ENCODE measurements at regions not wholly inside any gene's neighbourhood (a gene's known extent, or its start where the extent isn't known, plus 50 kb on each side); places are given as distances from the start of the nearest gene placed in this dataset.

DNA sequence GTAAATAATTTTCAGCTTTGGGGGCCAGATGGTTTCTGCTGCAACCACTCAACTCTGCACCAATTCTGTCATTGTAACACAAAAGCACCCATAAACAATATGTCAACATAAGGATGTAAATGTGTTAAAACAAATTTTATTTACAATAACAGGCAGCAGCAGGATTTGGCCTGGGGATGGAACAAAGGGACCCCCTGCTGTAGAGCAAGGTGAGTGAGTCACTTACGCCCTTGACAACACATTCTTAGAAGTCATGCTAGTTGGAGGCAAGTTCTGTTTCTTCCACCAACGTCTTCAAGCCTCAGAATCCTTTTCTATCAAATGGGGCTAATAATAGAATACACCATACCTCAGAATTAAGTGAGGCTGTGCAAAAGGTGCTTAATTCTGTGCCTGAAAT is 610.2 kb upstream of the SYT4 start:
- CTCF ChIA-PET = no interaction called here

DNA sequence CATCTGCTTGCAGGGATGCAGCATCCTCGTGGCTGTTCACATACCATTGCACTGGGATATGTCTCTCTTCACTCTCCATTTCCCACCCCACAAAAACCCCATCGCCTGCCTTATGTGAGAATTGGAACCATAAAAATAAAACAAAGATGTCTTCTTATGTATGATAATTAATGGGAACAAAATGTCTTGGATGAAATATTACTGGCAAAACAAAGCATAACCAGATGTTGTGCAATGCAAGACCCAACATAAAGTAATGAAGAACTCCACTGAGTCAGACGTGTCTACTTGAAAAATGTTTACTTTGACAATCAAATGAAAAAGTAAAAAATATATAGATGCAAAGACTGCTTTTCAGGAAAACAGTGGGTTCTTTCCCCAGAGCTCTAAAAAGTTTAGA is 611.3 kb upstream of the SYT4 start:
- Histone ChIP-seq H3K4me3 (ENCODE audit: low read length) (no peak overlapping the region), H3K27ac (ENCODE audit: low read depth in 1 of 2, low read length in 2 of 2) (no peak overlapping the region), H3K36me3 (ENCODE audit: insufficient read depth, low read length) (no peaks in the 10 kb centered on the region), H3K27me3 (ENCODE audit: control insufficient read depth in 1 of 2, insufficient read depth in 2 of 2, low read length in 2 of 2) (no peaks in the 10 kb centered on the region), H3K9me3 (ENCODE audit: control insufficient read depth in 1 of 2, insufficient read depth in 1 of 2, low read length in 2 of 2) (peaks cover 0 to 5% of the 10 kb centered on the region in 2 experiments), H3K4me1 (ENCODE audit: insufficient read depth, low read length) (no peaks in the 10 kb centered on the region)
- peaks cover 14% of the 10 kb centered on the region for H3K9me3 Mint-ChIP-seq
- ATAC-seq (ENCODE audit: poor library complexity) = no peak
- CTCF ChIA-PET = no interaction called here
- H3K4me1 Mint-ChIP-seq (ENCODE audit: low read depth) = no peaks in the 10 kb centered on the region
- TF ChIP-seq, protein P1, sequence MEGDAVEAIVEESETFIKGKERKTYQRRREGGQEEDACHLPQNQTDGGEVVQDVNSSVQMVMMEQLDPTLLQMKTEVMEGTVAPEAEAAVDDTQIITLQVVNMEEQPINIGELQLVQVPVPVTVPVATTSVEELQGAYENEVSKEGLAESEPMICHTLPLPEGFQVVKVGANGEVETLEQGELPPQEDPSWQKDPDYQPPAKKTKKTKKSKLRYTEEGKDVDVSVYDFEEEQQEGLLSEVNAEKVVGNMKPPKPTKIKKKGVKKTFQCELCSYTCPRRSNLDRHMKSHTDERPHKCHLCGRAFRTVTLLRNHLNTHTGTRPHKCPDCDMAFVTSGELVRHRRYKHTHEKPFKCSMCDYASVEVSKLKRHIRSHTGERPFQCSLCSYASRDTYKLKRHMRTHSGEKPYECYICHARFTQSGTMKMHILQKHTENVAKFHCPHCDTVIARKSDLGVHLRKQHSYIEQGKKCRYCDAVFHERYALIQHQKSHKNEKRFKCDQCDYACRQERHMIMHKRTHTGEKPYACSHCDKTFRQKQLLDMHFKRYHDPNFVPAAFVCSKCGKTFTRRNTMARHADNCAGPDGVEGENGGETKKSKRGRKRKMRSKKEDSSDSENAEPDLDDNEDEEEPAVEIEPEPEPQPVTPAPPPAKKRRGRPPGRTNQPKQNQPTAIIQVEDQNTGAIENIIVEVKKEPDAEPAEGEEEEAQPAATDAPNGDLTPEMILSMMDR (IDR thresholded peaks at IDR 0.05) = no peak
- no peak for DNase-seq
- H3K4me3 Mint-ChIP-seq = no peak overlapping the region
- POLR2A ChIA-PET = no interaction called here
- H3K36me3 Mint-ChIP-seq (ENCODE audit: low read depth) = no peaks in the 10 kb centered on the region
- no peaks in the 10 kb centered on the region for H3K27me3 Mint-ChIP-seq
- no peak overlapping the region for H3K27ac Mint-ChIP-seq
- intact Hi-C loops (cut with DNase I, micrococcal nuclease) = no loop called here

More for the DNA sequence above, 610.2 kb upstream of the SYT4 start:
- H3K4me1 Mint-ChIP-seq (ENCODE audit: low read depth) = no peaks in the 10 kb centered on the region
- intact Hi-C loops (cut with DNase I, micrococcal nuclease) = no loop called here
- H3K36me3 ChIP-seq (ENCODE audit: insufficient read depth, low read length) = no peaks in the 10 kb centered on the region
- peaks cover 0 to 5% of the 10 kb centered on the region in 2 experiments for H3K9me3 ChIP-seq (ENCODE audit: control insufficient read depth in 1 of 2, insufficient read depth in 1 of 2, low read length in 2 of 2)
- no peak overlapping the region for H3K4me3 ChIP-seq (ENCODE audit: low read length)
- POLR2A ChIA-PET = no interaction called here
- no peak overlapping the region for H3K27ac Mint-ChIP-seq
- H3K27me3 Mint-ChIP-seq = no peaks in the 10 kb centered on the region
- peaks cover 14% of the 10 kb centered on the region for H3K9me3 Mint-ChIP-seq
- DNase-seq = no peak
- H3K36me3 Mint-ChIP-seq (ENCODE audit: low read depth) = no peaks in the 10 kb centered on the region
- H3K27me3 ChIP-seq (ENCODE audit: control insufficient read depth in 1 of 2, insufficient read depth in 2 of 2, low read length in 2 of 2) = no peaks in the 10 kb centered on the region
- no peak overlapping the region for H3K27ac ChIP-seq (ENCODE audit: low read depth in 1 of 2, low read length in 2 of 2)
- no peak for ATAC-seq (ENCODE audit: poor library complexity)
- TF ChIP-seq, protein P1 (IDR thresholded peaks at IDR 0.05) = no peak
- H3K4me3 Mint-ChIP-seq = no peak overlapping the region
- H3K4me1 ChIP-seq (ENCODE audit: insufficient read depth, low read length) = no peaks in the 10 kb centered on the region

DNA sequence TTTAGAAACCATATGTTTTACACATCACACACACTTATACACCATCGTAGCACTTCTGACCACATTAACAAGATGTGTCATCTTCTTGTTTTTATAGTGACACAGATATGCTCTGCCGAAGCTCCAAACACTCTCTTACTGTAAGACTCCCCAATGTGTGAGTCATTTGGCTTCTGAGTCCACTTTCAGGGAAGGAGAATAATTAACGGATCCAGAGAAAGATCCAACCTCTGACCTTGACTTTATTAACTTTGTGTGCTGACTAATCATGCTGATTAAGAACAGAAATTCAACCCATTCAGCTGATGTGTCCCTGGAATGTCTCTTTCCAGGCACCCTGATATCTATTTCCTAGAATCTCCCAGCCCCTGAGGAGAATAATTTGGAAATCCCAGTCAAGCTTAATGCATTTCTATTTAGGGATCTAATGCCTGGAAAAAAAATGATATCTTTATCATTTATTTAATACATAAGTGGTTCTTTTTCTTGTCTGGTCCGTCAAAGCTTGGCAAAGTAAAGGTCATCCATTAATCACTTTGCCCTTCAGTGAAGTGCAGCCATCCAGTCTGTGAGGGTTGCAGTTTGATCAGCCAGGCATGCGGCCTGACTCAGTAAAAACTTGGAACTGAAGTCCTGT is 615.8 kb upstream of the SYT4 start:
- Mint-ChIP-seq H3K27me3 (no peaks in the 10 kb centered on the region), H3K36me3 (ENCODE audit: low read depth) (no peaks in the 10 kb centered on the region), H3K27ac (no peak overlapping the region), H3K4me3 (no peak overlapping the region), H3K4me1 (ENCODE audit: low read depth) (no peaks in the 10 kb centered on the region), H3K9me3 (peaks cover 9% of the 10 kb centered on the region)
- ChIA-PET POLR2A (no interaction called here), CTCF (no interaction called here)
- Histone ChIP-seq H3K4me3 (ENCODE audit: low read length) (no peak overlapping the region), H3K4me1 (ENCODE audit: insufficient read depth, low read length) (no peaks in the 10 kb centered on the region), H3K27ac (ENCODE audit: low read depth in 1 of 2, low read length in 2 of 2) (no peak overlapping the region), H3K36me3 (ENCODE audit: insufficient read depth, low read length) (no peaks in the 10 kb centered on the region), H3K9me3 (ENCODE audit: control insufficient read depth in 1 of 2, insufficient read depth in 1 of 2, low read length in 2 of 2) (no peaks in the 10 kb centered on the region), H3K27me3 (ENCODE audit: control insufficient read depth in 1 of 2, insufficient read depth in 2 of 2, low read length in 2 of 2) (no peaks in the 10 kb centered on the region)
- intact Hi-C loops (cut with DNase I, micrococcal nuclease) = no loop called here
- ATAC-seq (ENCODE audit: poor library complexity) (no peak), DNase-seq (no peak)
- TF ChIP-seq, protein P1 (IDR thresholded peaks at IDR 0.05) = no peak
